Lung (tissue), 11 donors: ENCODE measurements at regions not wholly inside any gene's neighbourhood (a gene's known extent, or its start where the extent isn't known, plus 50 kb on each side); places are given as distances from the start of the nearest gene placed in this dataset.

Source experiments
- ATAC-seq: fragments of 200-7000 bp; cut with Tn5 transposase; one replicate; pipeline ENCODE4 v1.9.1; 2020; ENCODE audit warnings: moderate number of reproducible peaks; ENCODE audit not compliant: insufficient read depth, low FRiP score
- DNase-seq, 3 donors: peaks; one replicate each; pipeline ENCODE4 v3.0.0-alpha.2; 2013 to 2017
- H3K27ac ChIP-seq, 2 donors: one replicate each; pipeline ENCODE4 v1.5.1; 2013; ENCODE audit warnings: mild to moderate bottlenecking in 2 of 2, moderate library complexity in 2 of 2, control low read depth in 1 of 2, inconsistent platforms in 1 of 2, low read depth in 1 of 2, low read length in 1 of 2
- H3K27me3 ChIP-seq, 3 donors: one replicate each; pipeline ENCODE4 v1.5.1; 2013; ENCODE audit warnings: low read length in 2 of 3; ENCODE audit not compliant: control insufficient read depth in 3 of 3, insufficient read depth in 3 of 3
- H3K36me3 ChIP-seq, 4 donors: one replicate each; pipeline ENCODE4 v1.5.1; 2013; ENCODE audit warnings: low read length in 4 of 4, mild to moderate bottlenecking in 1 of 4, moderate library complexity in 1 of 4; ENCODE audit not compliant: control insufficient read depth in 4 of 4, insufficient read depth in 4 of 4
- H3K4me1 ChIP-seq, 5 donors: one replicate each; pipeline ENCODE4 v1.5.1; 2013; ENCODE audit warnings: low read length in 5 of 5, mild to moderate bottlenecking in 2 of 5, moderate library complexity in 1 of 5; ENCODE audit not compliant: control insufficient read depth in 5 of 5, insufficient read depth in 5 of 5
- H3K4me3 ChIP-seq: one replicate; pipeline ENCODE4 v1.5.1; 2013; ENCODE audit warnings: mild to moderate bottlenecking, control low read depth, moderate library complexity
- H3K9ac ChIP-seq, 2 donors: one replicate each; pipeline ENCODE4 v1.5.1; 2013; ENCODE audit warnings: low read length in 2 of 2, control low read depth in 1 of 2; ENCODE audit not compliant: insufficient read depth in 1 of 2
- H3K9me3 ChIP-seq, 4 donors: one replicate each; pipeline ENCODE4 v1.5.1; 2013; ENCODE audit warnings: low read length in 3 of 4, mild to moderate bottlenecking in 1 of 4, moderate library complexity in 1 of 4; ENCODE audit not compliant: control insufficient read depth in 4 of 4, insufficient read depth in 3 of 4
- CTCF ChIP-seq: IDR thresholded peaks from 2 replicates; pipeline ENCODE4 v1.5.1; 2012; ENCODE audit warnings: mild to moderate bottlenecking; ENCODE audit errors: control extremely low read depth, extremely low read depth
- WGBS, 2 donors: extraction: QIAGEN DNeasy Blood & Tissue Kit; methylation state at CpG; one replicate each; pipeline ENCODE4 v1.1.7; 2013; 5-methylcytosine and 5-hydroxymethylcytosine counted together
- donor health status: control.
- donor health status: control.
- donor health status: Bipolar disorder and iron deficiency.
- donor health status: healthy.
- donor health status: DM: yes; HTN: yes; CAD: no.

- DNase-seq = peak in 1 of 3 donors; percentile 57
- no peaks in the 10 kb centered on the region for H3K36me3 ChIP-seq
- ATAC-seq = no peak
- TF ChIP-seq CTCF = no peak
- peaks cover 0 to 29% (median 7%) of the 10 kb centered on the region in 5 donors for H3K4me1 ChIP-seq
- no peak overlapping the region for H3K9ac ChIP-seq
- WGBS, 2 donors = 52 to 57% methylated on average over 2 of the region's 2 CpGs
- H3K27ac ChIP-seq = no peak overlapping the region
- H3K9me3 ChIP-seq = no peaks in the 10 kb centered on the region
- H3K4me3 ChIP-seq = no peak overlapping the region
- no peaks in the 10 kb centered on the region for H3K27me3 ChIP-seq
These were observed 161.7 kb upstream of the PARP11 start for GRCh38 chr12:4034921-4035320.

DNA sequence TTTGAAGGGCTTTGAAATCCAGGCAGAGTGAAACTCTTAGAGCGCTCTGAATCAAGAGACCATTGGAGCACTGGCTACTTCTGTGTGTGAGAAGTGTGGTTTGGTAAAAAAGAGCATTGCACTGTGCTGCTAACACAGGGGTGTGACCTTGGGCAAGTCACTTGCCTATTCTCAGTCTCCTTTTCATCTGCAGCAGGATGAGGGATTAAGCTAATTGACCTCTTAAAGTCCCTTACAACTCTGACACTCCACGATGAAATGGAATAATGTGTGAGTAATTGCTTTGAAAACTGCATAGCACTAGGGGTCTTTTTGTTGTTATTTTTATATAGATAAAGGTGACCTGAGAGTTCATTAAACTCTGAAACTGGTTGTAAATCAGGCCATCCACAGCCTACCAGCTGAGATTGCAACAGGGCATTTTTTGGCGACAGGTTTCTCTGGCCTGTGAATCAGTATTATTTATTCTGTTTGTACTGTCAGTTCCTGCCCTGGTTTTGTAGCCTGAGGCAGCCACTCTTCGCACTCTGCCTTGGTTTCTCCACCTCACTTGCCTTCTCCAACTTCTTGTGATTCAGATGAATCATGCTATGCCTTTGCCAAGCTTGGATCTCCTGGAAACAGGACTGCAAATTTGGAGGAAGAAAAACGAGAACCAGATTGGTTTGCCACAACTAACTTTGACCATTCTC, 159.9 kb upstream of the PARP11 start:
- TF ChIP-seq CTCF = no peak
- WGBS, 2 donors = 79 to 83% methylated on average over 5 of the region's 5 CpGs
- H3K4me3 ChIP-seq = no peak overlapping the region
- no peak overlapping the region for H3K9ac ChIP-seq
- H3K27me3 ChIP-seq = no peaks in the 10 kb centered on the region
- no peaks in the 10 kb centered on the region for H3K9me3 ChIP-seq
- H3K27ac ChIP-seq = peak overlapping the region in 1 of 2 donors; percentile 48
- peaks cover 0 to 29% (median 9%) of the 10 kb centered on the region in 5 donors for H3K4me1 ChIP-seq
- ATAC-seq (no peak), DNase-seq (no peak)
- no peaks in the 10 kb centered on the region for H3K36me3 ChIP-seq

DNA sequence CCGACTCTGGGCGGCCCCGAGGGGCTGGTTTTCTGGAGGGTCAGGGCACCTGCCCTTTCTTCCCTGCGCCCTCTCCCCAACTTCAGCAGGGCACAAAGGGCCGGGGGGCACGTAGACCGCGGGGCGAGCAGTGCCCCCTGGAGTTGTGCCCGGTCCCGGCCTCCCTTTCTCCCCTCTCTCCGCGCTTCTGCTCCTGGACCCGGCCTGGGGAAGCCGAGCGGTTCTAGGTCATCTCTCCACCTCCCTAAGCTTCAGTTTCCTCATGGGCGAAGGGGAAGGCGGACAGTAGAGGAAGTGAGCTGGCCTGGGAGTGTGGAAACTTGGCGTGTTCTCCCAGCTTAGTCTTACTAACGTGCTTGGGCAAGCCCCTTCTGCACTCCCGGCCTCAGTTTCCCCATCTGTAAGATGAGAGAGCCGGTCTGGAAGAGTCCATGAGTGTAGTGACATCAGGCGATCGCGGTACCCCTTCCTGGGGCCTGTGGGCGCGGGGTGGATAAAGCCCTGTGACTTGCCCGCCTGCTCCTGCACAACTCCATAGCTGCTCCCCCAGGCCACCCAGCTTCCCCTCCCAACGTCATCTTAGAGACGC, 158.6 kb upstream of the PARP11 start:
- Histone ChIP-seq H3K9ac (no peak overlapping the region), H3K27ac (peak overlapping the region in 1 of 2 donors; percentile 82), H3K27me3 (no peaks in the 10 kb centered on the region), H3K4me3 (no peak overlapping the region), H3K4me1 (peaks cover 0 to 25% (median 9%) of the 10 kb centered on the region in 5 donors), H3K36me3 (no peaks in the 10 kb centered on the region), H3K9me3 (no peaks in the 10 kb centered on the region)
- 57 to 60% methylated on average over 30 of the region's 30 CpGs for WGBS, 2 donors
- TF ChIP-seq CTCF = no peak
- DNase-seq (no peak), ATAC-seq (peak; percentile 23)
